ENCODE measurements at regions not wholly inside any gene's neighbourhood (a gene's known extent, or its start where the extent isn't known, plus 50 kb on each side); places are given as distances from the start of the nearest gene placed in this dataset.

- TF ChIP-seq CTCF (IDR thresholded peaks at IDR 0.05) (no peak), POLR2A (IDR thresholded peaks at IDR 0.05) (no peak)
- WGBS, 2 donors, result 97 to 98% methylated on average over 1 of the region's 1 CpG
- no peaks in the 10 kb centered on the region for H3K27me3 ChIP-seq
- intact Hi-C loops (cut with DNase I), result no loop called here
- H3K36me3 ChIP-seq, result no peaks in the 10 kb centered on the region
- no peak overlapping the region for H3K4me3 ChIP-seq (replicated peaks in 1 of 3)
- no peak overlapping the region for H3K27ac ChIP-seq
- no peak for DNase-seq
- no peaks in the 10 kb centered on the region for H3K4me1 ChIP-seq
- peaks cover 4% of the 10 kb centered on the region for H3K9me3 ChIP-seq
Observed at GRCh38 chr13:63092456-63092855, 1676.8 kb upstream of the PCDH20 start.

DNA sequence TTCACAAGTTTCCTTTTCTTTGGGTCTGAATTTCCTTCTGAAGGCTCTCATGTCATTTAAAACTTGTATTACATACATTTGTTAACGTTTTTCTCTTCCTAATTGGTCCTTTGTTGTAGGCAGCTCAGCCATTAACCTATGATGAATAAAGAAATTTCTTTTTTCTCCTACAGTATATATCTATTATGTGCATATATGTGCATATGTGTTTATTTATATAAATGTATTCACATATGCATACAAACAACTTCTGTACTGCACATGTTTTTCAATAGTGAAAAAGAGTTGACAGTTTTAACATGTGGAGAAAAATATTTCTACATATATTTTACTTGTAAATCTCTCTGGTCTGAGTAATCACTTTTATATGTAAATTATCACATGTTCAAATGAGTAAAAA lies 1674.9 kb upstream of the PCDH20 start:
- WGBS, 2 donors, result 63 to 72% methylated on average over 1 of the region's 1 CpG

DNA sequence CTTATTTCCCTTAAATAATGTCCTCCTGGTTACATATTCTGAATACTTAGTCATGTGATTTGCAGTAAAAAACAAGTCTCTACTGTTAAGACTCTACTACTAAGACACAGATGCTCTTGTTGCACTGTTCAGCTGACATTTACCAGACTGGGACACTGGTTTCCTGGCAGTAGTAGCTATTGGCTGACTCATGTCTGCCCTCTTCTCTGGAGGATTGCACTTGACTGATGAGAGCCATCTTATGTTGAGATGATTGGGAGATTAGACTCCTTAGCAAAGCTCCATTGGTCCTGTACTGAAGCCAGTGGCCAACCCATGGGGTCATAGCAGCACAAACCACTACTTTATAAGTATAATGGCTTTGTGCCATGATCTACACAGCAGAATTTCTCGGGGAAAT lies 1672.6 kb upstream of the PCDH20 start:
- Histone ChIP-seq H3K27ac (no peak overlapping the region), H3K27me3 (no peaks in the 10 kb centered on the region), H3K36me3 (no peaks in the 10 kb centered on the region), H3K4me1 (no peaks in the 10 kb centered on the region), H3K4me3 (replicated peaks in 1 of 3) (no peak overlapping the region), H3K9me3 (no peaks in the 10 kb centered on the region)
- no peak for TF ChIP-seq CTCF (IDR thresholded peaks at IDR 0.05)
- no peak for TF ChIP-seq POLR2A (IDR thresholded peaks at IDR 0.05)
- peak; percentile 38 to 52 for DNase-seq
- WGBS, 2 donors, result 13 to 15% methylated on average over 1 of the region's 1 CpG
- intact Hi-C loops (cut with DNase I), result no loop called here

More for the DNA sequence above, 1674.9 kb upstream of the PCDH20 start:
- no peak for DNase-seq
- H3K9me3 ChIP-seq, result no peaks in the 10 kb centered on the region
- intact Hi-C loops (cut with DNase I), result no loop called here
- no peak for TF ChIP-seq CTCF (IDR thresholded peaks at IDR 0.05)
- TF ChIP-seq POLR2A (IDR thresholded peaks at IDR 0.05), result no peak
- H3K4me1 ChIP-seq, result no peaks in the 10 kb centered on the region
- no peak overlapping the region for H3K4me3 ChIP-seq (replicated peaks in 1 of 3)
- no peaks in the 10 kb centered on the region for H3K27me3 ChIP-seq
- no peaks in the 10 kb centered on the region for H3K36me3 ChIP-seq
- no peak overlapping the region for H3K27ac ChIP-seq

DNA sequence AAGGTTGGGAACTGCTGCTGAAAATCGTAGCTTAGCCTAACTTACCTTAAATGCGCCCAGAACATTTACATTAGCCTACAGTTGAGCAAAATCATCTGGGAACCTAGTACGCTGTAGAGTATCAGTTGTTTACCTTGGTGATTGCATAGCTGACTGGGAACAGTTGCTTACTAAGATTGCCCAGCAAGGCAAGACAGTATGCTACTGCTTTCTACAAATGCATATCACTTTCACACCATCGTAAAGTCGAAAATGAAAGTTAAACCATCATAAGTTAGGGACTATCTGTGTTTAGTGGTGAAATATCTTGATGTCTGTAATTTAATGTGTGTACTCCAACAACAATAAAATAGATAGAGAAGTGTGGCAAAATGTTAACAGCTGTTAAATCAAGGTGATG lies 1670.6 kb upstream of the PCDH20 start:
- intact Hi-C loops (cut with DNase I), result no loop called here
- DNase-seq, result no peak
- no peaks in the 10 kb centered on the region for H3K36me3 ChIP-seq
- H3K4me3 ChIP-seq (replicated peaks in 1 of 3), result no peak overlapping the region
- TF ChIP-seq CTCF (IDR thresholded peaks at IDR 0.05) (no peak), POLR2A (IDR thresholded peaks at IDR 0.05) (no peak)
- H3K27ac ChIP-seq, result no peak overlapping the region
- no peaks in the 10 kb centered on the region for H3K4me1 ChIP-seq
- 97% methylated on average over 5 of the region's 5 CpGs for WGBS, 2 donors
- H3K27me3 ChIP-seq, result no peaks in the 10 kb centered on the region
- no peaks in the 10 kb centered on the region for H3K9me3 ChIP-seq

DNA sequence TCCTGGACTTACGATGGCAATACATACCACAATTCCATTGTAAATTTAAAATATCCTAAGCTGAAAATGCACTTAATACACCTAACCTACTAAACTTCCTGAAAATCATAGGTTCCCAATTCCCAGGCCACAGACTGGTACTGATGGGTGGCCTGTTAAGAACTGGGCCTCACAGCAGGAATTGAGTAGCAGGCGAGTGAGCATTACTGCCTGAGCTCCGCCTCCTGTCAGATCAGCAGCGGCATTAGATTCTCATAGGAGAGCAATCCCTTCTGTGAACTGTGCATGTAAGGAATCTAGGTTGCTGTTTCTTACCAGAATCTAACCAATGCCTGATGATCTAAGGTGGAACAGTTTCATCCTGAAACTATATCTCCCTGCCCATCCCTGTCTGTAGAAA lies 1670.2 kb upstream of the PCDH20 start:
- TF ChIP-seq POLR2A (IDR thresholded peaks at IDR 0.05), result no peak
- TF ChIP-seq CTCF (IDR thresholded peaks at IDR 0.05), result no peak
- DNase-seq, result no peak
- no peaks in the 10 kb centered on the region for H3K36me3 ChIP-seq
- no peaks in the 10 kb centered on the region for H3K9me3 ChIP-seq
- H3K27ac ChIP-seq, result no peak overlapping the region
- 72 to 86% methylated on average over 2 to 4 of the region's 4 CpGs for WGBS, 2 donors
- no peaks in the 10 kb centered on the region for H3K4me1 ChIP-seq
- intact Hi-C loops (cut with DNase I), result no loop called here
- no peak overlapping the region for H3K4me3 ChIP-seq (replicated peaks in 1 of 3)
- no peaks in the 10 kb centered on the region for H3K27me3 ChIP-seq
